HT-29 (cell line): ENCODE measurements at regions not wholly inside any gene's neighbourhood (a gene's known extent, or its start where the extent isn't known, plus 50 kb on each side); places are given as distances from the start of the nearest gene placed in this dataset. TPM values are rescaled to one million over a fixed set of nuclear protein-coding genes. Genes with fewer than 3 reads are reported as not detected.

Experiments used
- small RNA-seq: library from RNA; depleted of rRNA; stranded (forward); fragments of <200 nt; gene quantifications from one replicate; pipeline ENCODE3, GENCODE V24; 2014

Small RNA genes lying in the stretch of these regions (small RNA-seq; reads per million reads assigned to genes)
- gene AC092451.1 (not detected), gene RNU4-67P (0.36 reads per million)
